Stimulated activated CD8-positive, alpha-beta memory T cell treated with anti-CD3 and anti-CD28 coated beads, Interleukin-12 subunit alpha, Interleukin-12 subunit beta, amount 100 ng/mL, for 24 hours (primary cell): ENCODE measurements at regions not wholly inside any gene's neighbourhood (a gene's known extent, or its start where the extent isn't known, plus 50 kb on each side); places are given as distances from the start of the nearest gene placed in this dataset.
"Not testable (repeated sequence)": the region's sequence is repeated elsewhere in the genome, so short reads cannot be mapped to it uniquely, and the experiment has no call there.

Experiments
- DNase-seq: peaks from one replicate; pipeline ENCODE4 v3.0.0-alpha.2; 2020; ENCODE audit errors: extremely low read depth

DNA sequence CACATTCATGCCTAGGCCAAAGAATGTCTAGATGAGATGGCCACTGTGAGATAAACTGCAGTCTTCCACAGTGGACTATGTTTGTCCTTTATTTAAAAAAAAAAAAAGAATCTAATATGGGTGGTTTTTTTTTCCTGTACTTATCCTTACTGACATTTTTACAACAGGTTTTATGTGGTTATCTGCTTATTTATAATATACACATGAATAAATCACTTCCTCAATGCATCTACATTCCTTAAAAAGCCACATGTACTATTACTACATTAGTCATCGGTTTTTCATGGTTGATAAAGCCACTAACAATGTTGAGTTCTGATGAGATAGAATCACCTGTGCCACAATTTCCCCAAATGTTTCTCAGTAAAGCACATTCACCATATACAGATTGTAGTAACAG lies 341.3 kb upstream of the THBS1 start:
- DNase-seq = no peak

DNA sequence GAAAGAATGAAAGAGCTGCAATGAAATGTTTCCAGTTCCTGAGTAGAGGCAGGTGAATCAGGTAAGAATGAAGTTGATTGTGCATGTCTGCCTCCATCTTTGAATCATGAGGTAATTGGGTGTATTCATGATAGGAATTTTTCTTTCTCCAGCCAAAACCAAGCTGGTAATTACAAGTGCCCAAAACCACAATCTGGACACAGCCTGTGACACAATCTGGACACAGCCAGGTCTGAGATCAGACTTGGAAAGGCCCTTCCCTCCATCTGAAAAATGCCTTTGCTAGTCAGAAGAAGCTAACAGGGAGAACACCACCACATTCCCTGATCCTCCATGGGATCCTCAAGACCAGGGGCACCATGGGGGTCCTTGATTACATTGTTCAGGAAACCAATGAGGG lies 338.5 kb upstream of the THBS1 start:
- DNase-seq = no peak

DNA sequence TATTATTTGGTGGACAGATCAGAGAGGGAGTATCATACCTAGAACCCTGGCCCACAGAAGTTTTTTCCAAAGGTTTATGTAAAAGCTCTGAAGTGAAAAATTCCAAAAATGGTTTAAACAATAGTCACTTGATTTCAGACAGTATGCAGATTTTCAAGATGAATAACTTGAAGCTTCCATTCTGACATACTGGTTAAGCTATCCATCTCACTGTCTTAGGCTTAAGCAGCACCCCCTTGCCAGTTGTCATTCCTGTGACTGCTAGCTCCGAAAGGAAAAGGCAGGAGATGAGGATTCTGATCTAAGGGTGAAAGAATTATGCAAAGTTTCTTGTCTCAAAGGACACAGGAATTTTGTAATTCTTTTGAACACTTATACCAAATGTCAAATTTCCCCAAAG lies 337.5 kb upstream of the THBS1 start:
- no peak for DNase-seq

DNA sequence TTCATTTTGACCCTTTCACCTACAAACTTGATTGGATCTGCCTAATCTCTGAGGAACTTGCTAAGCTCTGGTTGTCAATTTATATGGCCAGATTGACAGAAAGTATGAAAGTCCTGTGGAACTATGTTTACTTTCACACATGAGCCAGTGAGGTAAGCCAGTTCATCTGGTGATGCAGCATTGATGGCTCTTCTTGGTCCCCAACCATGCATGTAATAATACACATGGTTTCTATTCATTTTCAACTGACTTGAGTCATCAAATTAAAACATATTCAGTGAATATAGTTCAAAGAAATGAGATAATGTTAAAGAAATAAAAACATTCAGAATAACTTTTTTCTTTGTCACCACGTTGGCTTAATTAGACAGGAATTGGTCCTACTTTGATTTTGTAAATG lies 336.1 kb upstream of the THBS1 start:
- no peak for DNase-seq

DNA sequence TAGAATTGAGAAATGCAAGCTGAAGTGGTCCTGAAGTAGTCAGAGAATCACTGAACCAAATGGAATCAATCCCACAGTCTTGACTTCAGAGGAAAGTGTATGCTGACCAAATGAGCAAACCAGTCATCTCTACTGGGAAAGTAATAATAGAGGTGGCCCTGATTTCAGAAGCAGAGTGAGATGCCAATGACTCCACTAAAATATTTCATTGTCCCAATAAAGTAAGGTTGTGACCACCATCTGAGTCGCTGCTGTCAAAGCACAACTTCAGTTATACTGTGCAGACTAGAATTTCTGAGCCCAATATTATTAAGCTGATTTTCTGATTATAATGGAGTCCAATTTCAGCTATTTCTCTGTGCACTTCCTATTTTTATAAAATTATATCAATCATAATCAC lies 334.4 kb upstream of the THBS1 start:
- DNase-seq = no peak

DNA sequence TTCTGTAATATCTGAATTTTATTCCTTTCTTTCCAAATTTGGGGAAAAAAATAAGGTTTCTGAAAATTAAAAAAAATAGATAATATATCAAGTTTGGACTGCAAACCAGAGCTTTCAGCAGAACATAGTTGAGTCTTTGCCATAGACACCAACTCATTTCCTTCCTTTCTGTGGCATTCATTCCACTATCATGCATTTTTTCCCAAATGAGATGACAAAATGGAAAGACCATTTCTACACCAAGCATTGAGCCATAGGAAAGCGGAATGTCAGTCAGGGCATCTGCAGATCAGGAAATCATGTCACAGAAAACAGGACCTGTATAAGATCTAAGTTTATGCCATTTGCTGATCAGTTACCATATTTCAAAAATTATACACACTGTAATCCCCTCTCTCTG lies 333.3 kb upstream of the THBS1 start:
- no peak for DNase-seq

DNA sequence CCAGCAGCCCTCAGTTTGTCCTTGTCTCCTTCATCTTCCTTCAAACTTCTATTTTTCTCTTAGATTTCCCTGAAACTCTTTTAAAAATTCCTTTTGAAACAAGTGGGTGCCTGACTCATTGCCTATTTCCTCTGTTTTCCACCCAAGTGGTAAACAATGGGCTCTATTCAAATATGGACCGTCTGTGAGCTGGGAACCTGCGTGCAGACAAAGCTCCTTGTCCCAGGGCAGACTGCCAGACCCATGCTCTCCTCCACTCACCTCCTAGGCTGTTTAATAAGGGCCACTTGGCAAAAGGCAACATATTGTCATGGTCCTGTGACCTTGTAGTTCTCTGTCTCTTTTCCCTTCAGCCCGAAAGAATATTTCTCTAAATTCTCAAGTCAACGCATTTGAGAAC lies 332.7 kb upstream of the THBS1 start:
- DNase-seq = no peak

DNA sequence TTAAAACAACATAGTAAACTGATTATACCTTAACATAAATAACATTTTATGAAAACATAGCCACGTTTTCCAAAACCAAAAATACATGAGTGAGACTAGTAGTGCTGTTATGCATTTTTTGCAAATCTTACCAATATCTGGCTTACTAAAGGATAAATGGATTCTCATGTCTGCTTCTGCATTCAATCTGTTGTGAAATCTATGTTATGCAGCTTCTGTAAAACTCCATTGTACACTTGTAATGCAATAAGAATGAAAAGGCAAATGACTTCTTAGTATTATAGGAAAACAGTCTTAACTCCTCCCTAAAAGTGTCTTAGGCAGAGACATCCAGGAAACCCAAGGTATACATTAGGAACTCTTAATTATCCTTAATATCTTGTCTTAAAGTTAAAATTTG lies 330.9 kb upstream of the THBS1 start:
- DNase-seq = no peak

DNA sequence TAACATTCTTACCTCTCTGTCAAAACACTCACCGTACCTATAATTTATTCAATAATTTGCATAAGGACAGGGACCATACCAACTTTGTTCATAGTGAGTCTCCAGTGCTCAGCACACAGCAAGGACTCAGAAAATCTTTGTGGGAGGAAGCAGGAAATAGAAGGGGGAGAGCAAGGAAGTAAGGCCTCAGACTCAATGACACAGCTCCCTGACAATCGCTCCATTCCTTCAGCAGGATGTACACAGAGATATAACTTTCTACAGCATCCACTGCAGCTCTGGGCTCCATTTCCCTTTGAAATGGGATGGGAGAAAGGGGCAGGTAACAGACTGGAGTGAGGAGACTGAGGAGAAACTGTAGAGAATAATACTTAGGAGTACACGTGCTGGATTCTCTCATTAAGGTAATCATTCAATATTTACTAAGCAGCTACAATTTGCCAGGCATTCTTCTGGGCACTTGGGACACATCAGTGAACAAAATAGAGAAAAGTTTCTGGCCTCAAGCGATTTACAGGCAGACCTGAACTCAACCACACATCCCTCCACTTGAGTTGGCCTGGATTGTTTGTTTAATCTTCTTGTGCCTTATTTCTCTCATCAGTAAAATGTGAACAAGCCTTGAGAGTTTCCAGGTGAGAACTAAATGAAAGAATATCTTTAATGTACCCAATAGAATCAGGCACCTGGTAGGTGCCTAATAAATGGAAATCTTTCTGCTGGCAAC lies 330.3 kb upstream of the THBS1 start:
- no peak for DNase-seq

DNA sequence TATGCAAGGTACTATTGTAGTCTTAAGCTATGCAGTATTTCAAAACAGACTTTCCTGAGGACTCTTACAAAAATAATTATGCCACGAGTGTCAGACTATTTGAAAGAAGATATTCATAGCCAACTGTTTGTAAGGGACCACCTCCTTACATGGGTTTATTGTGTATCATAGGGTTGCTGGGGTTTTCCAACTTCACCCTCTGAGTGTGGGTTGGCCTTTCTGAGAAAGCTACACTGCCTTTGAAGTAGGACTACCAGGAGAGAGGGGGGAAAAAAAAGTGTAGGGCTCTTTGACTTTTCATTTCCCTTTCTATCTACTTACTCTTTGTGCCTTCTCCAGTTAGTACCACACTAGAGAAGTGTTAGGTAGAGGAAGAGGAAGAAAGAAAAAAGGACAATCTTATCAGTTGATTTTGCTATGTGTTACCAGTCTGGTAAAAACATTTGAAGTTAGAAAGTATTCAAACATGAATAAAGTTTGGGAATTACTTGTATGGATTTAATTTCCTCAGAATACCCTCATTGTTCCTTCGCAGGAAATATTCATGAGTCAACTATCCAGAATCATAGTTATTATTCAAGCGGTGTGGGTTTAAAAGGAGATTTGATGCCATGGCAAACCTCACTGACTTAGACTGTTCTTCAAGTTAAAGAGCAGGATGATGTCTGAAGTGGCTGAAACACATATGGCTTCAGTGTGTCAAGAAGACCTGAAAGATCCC lies 329.3 kb upstream of the THBS1 start:
- no peak for DNase-seq

DNA sequence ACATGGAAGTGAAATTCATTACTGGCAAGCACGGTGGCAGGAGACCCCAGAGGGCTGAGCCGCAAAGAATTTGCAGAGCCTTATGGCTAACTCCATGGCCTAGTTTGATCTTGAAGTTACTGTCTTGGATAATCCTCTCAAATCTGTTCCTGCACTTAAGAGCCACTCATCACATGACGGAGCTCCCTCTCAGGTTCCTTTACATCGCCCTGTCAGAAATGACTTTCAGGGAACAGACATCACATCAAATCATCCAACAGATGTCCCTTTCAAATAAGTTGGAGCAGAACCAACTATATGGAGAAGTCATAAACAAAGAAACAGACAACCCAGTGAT lies 328.8 kb upstream of the THBS1 start:
- DNase-seq = no peak

DNA sequence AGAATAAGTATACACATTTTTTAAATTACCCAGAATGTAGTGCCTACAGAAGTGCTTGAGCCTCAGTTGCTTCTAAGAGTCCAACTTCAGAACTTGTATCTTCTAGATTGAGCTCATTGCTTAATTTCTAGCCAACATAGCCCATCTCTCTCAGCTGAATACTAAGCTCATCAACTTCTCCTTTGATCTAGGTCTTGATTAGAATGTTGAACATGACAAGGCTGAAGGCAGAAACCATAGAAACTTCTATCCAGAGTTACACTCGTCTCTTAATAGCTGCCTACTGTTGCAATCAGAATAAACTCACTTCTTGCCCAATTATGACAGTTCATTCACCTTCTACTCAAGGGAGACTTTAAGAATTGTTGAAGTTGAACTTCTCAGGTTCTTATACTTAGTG lies 327.3 kb upstream of the THBS1 start:
- no peak for DNase-seq

DNA sequence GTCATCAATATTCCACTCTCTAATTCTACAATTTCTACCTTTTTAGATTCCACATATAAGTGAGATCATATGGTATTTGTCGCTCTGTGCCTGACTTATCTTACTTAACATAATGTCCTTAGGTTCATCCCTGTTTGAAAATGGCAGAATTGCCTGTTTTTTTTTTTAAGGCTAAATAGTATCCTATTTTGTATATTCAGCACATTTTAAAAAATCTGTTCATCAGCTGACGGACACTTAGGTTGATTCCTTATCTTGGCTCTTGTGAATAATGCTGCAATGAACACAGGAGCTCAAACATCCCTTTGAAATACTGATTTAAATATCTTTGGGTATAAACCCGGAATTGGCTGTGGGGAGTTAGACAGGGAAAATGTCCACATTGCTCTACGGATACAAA lies 326.7 kb upstream of the THBS1 start:
- no peak for DNase-seq

DNA sequence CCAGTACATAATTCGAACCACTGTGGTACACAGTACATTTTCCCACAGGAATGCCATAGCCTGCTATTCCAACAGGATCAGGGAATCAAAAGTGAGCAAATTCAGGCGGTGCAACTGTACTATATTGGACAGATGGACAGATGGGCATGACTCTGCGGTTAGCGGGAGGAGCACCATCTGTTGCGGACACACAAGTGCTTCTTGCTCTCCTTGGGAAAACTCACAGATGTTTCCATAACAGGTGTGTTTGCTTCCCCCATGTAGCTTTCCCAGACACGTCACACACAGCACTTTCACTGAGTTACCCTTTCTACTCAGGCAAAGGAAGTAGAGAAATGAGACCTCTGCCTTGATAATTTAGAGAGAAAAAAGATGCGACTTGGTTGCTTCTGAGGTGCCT lies 325.1 kb upstream of the THBS1 start:
- DNase-seq = no peak

DNA sequence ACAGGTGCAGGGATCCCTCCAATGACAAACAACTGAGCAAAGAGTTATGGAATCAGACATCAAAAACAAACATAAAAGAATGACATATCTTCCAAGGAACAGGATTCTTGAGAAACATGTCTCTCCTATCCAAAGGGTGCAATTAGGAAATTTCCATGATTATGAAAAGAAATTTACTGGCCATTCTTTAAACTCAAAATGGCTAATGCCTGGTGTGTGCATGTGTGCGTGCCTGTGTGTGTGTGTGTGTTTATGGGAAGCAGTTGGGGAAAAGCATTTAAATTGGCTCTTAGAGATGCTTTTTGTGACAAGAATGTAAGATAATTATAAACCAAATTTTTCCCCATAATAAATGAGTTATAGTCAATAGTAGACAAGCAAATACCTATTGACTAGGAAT lies 320.5 kb upstream of the THBS1 start:
- no peak for DNase-seq

DNA sequence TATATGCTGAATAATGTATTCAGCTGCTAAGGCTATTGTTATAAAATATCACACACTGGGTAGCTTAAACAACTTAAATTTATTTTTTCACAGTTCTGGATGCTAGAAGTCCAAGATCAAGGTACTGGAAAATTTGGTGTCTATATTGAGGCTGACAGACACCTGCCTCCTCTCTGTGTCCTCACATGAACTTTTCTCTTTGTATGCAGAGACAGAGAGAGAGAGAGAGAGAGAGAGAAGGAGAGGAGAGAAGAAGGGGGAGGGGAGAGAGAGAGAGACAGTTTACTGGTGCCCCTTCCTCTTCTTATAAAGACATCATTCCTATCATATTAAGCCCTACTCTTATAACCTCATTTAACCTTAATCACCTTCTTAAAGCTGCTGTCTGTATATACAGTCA lies 320.1 kb upstream of the THBS1 start:
- no peak for DNase-seq

DNA sequence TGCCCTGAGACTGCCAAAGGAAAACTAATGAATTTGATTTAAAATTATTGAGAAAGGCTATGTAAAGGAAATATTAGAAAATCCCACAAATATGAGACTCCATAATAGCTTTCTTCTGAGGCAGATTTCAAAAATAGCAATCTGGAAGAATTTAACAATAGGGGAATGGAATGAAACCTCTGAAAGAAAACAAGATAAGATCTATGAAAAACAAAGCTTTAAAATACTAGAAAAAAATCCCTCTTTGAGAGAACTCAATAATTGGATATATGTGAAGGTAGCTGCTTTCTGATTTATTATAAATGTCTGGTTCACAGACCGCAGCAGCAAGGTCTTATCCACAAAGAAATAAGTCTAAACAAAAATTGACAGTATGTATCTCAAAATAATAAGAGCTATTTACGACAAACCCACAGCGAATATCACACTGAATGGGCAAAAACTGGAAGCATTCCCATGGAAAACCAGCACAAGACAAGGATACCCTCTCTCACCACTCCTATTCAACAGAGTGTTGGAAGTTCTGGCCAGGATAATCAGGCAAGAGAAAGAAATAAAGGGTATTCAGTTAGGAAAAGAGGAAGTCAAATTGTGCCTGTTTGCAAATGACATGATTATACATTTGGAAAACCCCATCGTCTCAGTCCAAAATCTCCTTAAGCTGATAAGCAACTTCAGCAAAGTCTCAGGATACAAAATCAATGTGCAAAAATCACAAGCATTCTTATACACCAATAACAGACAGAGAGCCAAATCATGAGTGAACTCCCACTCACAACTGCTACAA lies 319.3 kb upstream of the THBS1 start:
- DNase-seq = not testable (repeated sequence)

DNA sequence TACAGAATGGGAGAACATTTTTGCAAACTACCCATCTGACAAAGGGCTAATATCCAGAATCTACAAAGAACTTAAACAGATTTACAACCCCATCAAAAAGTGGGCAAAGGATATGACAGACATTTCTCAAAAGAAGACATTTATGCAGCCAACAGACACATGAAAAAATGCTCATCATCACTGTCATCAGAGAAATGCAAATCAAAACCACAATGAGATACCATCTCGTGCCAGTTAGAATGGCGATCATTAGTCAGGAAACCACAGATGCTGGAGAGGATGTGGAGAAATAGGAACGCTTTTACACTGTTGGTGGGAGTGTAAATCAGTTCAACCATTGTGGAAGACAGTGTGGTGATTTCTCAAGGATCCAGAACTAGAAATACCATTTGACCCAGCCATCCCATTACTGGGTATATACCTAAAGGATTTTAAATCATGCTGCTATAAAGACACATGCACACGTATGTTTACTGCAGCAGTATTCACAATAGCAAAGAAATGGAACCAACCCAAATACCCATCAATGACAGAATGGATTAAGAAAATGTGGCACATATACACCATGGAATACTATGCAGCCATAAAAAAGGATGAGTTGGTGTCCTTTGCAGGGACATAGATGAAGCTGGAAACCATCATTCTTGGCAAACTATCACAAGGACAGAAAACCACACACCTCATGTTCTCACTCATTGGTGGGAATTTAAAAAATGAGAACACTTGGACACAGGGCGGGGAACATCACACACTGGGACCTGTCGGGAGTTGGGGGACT lies 317.7 kb upstream of the THBS1 start:
- not testable (repeated sequence) for DNase-seq

DNA sequence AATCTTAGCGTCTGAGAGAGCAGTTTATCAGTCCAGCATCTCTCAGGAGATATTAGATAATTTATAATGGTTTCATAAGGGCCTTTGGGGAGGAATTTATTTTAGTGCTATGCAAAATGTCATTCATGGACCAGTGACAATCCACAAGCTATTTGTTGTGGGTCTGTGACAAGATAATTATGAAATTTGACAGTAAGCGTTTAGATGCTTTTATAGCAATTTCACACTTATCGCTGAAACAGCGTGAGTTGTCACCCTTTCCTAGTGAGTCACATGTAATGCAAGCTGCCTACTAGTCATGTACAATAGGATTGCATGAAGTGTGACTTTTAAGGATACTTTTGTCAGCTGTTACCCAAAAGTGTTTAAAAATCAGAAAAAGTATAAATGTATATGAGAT lies 315.6 kb upstream of the THBS1 start:
- DNase-seq = no peak

DNA sequence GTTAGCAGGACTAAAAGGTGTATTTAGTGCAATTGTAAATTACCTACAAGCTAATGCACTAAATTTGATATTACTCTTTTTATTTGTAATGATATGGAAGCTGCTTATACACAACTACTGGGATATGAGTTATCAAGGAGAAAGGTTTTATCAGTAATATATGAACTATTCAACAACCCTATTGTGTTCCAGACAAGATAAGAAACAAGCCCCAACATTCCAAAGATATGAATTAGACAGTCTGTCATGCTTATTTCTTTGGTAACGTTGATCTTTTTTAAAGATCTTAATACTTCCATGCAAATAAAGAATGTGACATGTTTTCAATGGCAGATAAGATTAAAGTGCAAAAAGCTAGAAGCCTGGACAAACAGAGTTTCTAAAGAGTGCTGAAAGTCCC lies 314.0 kb upstream of the THBS1 start:
- no peak for DNase-seq

DNA sequence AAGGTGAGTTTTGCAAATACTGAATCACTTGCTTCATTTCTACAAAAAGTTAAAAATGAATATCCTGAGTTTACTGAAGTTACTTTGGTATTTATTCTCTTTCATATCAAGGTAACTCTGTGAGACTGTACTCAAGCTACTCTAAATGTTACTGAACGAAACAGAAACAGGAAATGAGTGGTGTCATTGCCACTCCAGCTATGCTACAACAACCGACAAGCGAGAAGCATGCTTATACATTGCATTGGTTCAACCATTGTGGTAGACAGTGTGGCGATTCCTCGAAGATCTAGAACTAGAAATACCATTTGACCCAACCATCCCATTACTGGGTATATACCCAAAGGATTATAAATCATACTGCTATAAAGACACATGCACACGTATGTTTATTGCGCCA lies 313.2 kb upstream of the THBS1 start:
- DNase-seq = no peak

DNA sequence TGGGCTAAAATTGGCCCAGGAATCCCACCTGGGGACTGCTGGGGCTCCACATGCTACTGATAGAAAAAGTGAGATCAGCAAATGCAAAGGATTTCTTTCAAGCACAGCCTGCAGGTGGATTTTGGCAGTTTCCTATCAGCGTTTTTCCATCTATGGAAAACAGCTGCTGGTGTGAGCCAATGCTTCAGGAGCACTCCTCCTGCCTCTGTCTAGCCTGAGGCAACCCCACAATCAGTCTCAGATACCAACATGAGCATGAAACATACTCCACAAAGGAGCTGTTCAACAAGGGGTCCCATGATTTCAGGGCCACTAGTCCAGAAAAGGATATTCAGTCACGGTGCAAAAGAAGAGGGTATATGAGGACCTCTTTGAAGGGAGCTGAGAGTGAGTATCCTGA lies 311.5 kb upstream of the THBS1 start:
- DNase-seq = no peak
